Ishikawa (cell line): ENCODE measurements at regions not wholly inside any gene's neighbourhood (a gene's known extent, or its start where the extent isn't known, plus 50 kb on each side); places are given as distances from the start of the nearest gene placed in this dataset.

ENCODE experiments used
- CEBPB ChIP-seq: IDR thresholded peaks from 2 replicates; pipeline ENCODE4 v1.6.1; 2012
- CREB1 ChIP-seq: IDR thresholded peaks from 2 replicates; pipeline ENCODE4 v1.6.1; 2012; ENCODE audit warnings: low read depth
- EGR1 ChIP-seq: IDR thresholded peaks from 2 replicates; pipeline ENCODE4 v1.6.1; 2012
- EP300 ChIP-seq: IDR thresholded peaks from 2 replicates; pipeline ENCODE4 v1.6.1; 2012; ENCODE audit warnings: borderline replicate concordance
- FOXM1 ChIP-seq: IDR thresholded peaks from 2 replicates; pipeline ENCODE4 v1.6.1; 2012; ENCODE audit warnings: low read depth, borderline replicate concordance
- MAX ChIP-seq: IDR thresholded peaks from 2 replicates; pipeline ENCODE4 v1.6.1; 2012
- NFIC ChIP-seq: IDR thresholded peaks from 2 replicates; pipeline ENCODE4 v1.6.1; 2012
- RAD21 ChIP-seq: IDR thresholded peaks from 2 replicates; pipeline ENCODE4 v1.6.1; 2012; ENCODE audit warnings: low read depth
- REST ChIP-seq: IDR thresholded peaks from 2 replicates; pipeline ENCODE4 v1.6.1; 2012; ENCODE audit warnings: low read depth, mild to moderate bottlenecking
- TAF1 ChIP-seq: IDR thresholded peaks from 2 replicates; pipeline ENCODE4 v1.6.1; 2012; ENCODE audit warnings: low read depth, mild to moderate bottlenecking
- TCF12 ChIP-seq: IDR thresholded peaks from 2 replicates; pipeline ENCODE4 v1.6.1; 2012; ENCODE audit warnings: low read depth
- TEAD4 ChIP-seq: IDR thresholded peaks from 2 replicates; pipeline ENCODE4 v1.6.1; 2012
- USF1 ChIP-seq: IDR thresholded peaks from 2 replicates; pipeline ENCODE4 v1.6.1; 2012
- YY1 ChIP-seq: IDR thresholded peaks from 2 replicates; pipeline ENCODE4 v1.6.1; 2012; ENCODE audit warnings: low read depth
- ZBTB7A ChIP-seq: IDR thresholded peaks from 2 replicates; pipeline ENCODE4 v1.6.1; 2012; ENCODE audit warnings: low read depth

DNA sequence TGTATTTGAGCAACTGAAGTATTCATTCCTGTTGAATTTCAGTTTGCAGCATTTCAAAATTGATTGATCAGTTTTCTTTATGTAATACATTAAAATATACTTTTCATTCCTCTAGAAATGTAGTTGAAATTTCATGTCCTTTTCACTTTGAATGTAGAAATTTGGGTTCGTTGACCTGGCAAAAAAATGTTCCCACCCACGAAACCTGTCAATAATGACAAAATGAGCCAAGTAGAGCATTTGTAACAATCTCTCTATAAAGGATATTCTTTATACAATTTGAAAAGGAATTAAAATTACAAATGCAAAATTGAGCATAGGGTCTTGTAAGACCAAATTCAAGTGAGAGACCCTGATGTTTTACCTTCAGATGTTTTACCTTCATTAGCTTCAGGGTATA lies 283.9 kb downstream of the ANKRD50 start:
- TF ChIP-seq TAF1 (no peak), EGR1 (no peak), USF1 (no peak), ZBTB7A (no peak), RAD21 (no peak)

DNA sequence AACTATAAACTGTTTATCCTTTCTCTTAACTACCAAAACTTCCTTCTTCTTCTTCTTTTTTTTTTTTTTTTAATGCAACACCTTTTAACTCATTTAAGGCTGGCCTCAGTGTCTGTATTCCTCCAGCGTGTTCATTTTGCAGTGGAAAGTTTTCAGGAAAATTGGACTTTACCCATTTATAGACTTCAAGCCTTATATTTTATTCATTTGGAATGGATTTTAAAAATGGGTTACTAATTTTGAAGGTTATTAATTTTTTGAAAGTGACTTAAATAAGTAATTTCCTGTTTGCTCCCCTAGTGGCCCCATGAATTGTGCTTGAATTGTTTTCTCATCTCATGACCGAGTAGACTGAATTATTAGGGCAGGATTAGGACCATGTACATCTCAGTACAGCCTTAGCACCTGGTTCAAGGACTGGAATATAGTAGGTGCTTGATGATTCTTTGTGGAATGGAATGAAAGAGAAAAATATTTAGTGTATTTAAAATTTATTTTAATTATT lies 282.7 kb downstream of the ANKRD50 start:
- TF ChIP-seq CEBPB (no peak), REST (no peak), MAX (no peak), CREB1 (no peak), USF1 (no peak), EGR1 (no peak), ZBTB7A (no peak), TEAD4 (no peak), FOXM1 (no peak), EP300 (no peak), RAD21 (no peak), NFIC (no peak), TAF1 (no peak)

GRCh38 chr4:124431653-124432192 lies 280.8 kb downstream of the ANKRD50 start:
- TF ChIP-seq YY1 (no peak), CEBPB (no peak), FOXM1 (no peak), ZBTB7A (no peak), CREB1 (no peak), TAF1 (no peak), EP300 (no peak), TCF12 (no peak), RAD21 (no peak), MAX (no peak), EGR1 (no peak), USF1 (no peak), NFIC (no peak), REST (no peak), TEAD4 (no peak)

GRCh38 chr4:124432500-124432899 lies 280.0 kb downstream of the ANKRD50 start:
- no peak for TF ChIP-seq EP300
- TF ChIP-seq CEBPB, result no peak
- TF ChIP-seq NFIC, result no peak
- TF ChIP-seq EGR1, result no peak

- TF ChIP-seq RAD21 (no peak), NFIC (no peak), TAF1 (no peak), REST (no peak), ZBTB7A (no peak), EGR1 (no peak), FOXM1 (no peak), EP300 (no peak), TCF12 (no peak), TEAD4 (no peak), MAX (no peak), YY1 (no peak), USF1 (no peak)
These were observed 279.5 kb downstream of the ANKRD50 start for GRCh38 chr4:124433044-124433443.
